Activated CD8-positive, alpha-beta T cell treated with anti-CD3 and anti-CD28 coated beads for 36 hours (primary cell): ENCODE measurements at regions not wholly inside any gene's neighbourhood (a gene's known extent, or its start where the extent isn't known, plus 50 kb on each side); places are given as distances from the start of the nearest gene placed in this dataset.

Experiments
- ATAC-seq: fragments of 200-7000 bp; cut with Tn5 transposase; one replicate; pipeline ENCODE4 v1.10.0; 2021; ENCODE audit warnings: mild to moderate bottlenecking, moderate library complexity
- CTCF ChIA-PET: fragments of 350-600 bp; sonication (Branson Sonifier 250); formaldehyde crosslinking; loops from one replicate; lab custom pipeline; 2021; ENCODE audit warnings: antibody characterized with exemption; lab: Charles Lee
- POLR2A ChIA-PET: fragments of 350-600 bp; sonication (Branson Sonifier 250); formaldehyde crosslinking; loops from one replicate; lab custom pipeline; 2021; ENCODE audit warnings: antibody characterized with exemption; lab: Charles Lee
- DNase-seq: peaks from one replicate; pipeline ENCODE4 v3.0.0-alpha.2; 2020
- H3K27ac Mint-ChIP-seq: one replicate; pipeline ENCODE4 v1.8.0; 2021; ENCODE audit warnings: mild to moderate bottlenecking, mixed read lengths
- H3K27me3 Mint-ChIP-seq: one replicate; pipeline ENCODE4 v1.8.0; 2021; ENCODE audit warnings: mixed read lengths
- H3K36me3 Mint-ChIP-seq: one replicate; pipeline ENCODE4 v1.8.0; 2021; ENCODE audit warnings: low read depth, mixed read lengths
- H3K4me1 Mint-ChIP-seq: one replicate; pipeline ENCODE4 v1.8.0; 2021; ENCODE audit warnings: low read depth, mixed read lengths
- H3K4me3 Mint-ChIP-seq: one replicate; pipeline ENCODE4 v1.8.0; 2021; ENCODE audit warnings: mild to moderate bottlenecking, moderate library complexity, mixed read lengths
- H3K9me3 Mint-ChIP-seq: one replicate; pipeline ENCODE4 v1.8.0; 2021; ENCODE audit warnings: mixed read lengths
- intact Hi-C: fragments of 100-400 bp; cut with micrococcal nuclease; formaldehyde crosslinking; loops from one replicate; pipeline ENCODE4 v1.10.0; 2022
- TF ChIP-seq, protein P1 (sequence below): fragments of 200-600 bp; IDR thresholded peaks from one replicate; pipeline ENCODE4 v1.8.0; 2022; ENCODE audit warnings: antibody characterized with exemption, mild to moderate bottlenecking

DNA sequence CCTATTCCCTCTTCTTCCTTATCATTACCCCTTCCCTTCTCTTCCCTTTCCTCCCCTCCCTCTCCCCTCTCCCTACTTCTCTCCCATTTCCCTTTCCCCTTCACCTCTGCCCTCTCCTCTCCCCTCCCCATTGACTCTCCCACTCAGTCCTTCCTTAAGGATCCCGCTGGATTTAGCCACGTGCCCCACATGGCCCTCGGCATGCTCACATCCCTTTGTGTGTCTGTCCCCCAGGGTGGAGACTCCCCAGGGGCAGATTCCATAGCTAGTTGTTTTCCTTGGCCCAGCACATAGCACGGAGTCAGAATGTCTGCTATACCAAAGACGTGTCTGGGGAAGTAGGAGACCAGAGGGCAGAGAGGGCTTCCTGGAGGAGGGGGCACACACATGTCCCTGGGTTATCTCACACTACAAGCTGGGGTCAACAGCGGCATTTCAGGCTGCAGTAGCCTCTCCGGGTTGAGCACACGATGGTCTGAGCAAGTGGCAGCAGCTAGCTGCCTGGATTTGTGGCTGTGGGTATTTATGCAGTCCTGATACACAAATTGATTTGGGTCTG lies 487.0 kb downstream of the TBC1D22A start:
- Mint-ChIP-seq H3K36me3 (no peaks in the 10 kb centered on the region), H3K27ac (no peak overlapping the region), H3K27me3 (peaks cover 11% of the 10 kb centered on the region), H3K4me3 (no peak overlapping the region), H3K9me3 (no peaks in the 10 kb centered on the region), H3K4me1 (no peaks in the 10 kb centered on the region)
- DNase-seq (no peak), ATAC-seq (no peak)
- intact Hi-C loops = no loop called here
- ChIA-PET CTCF (interaction anchor here (1.1 kb wide), 1 partner anchor 1033 kb away, joined by 3 read pairs; no protein-coding TSS in a partner anchor), POLR2A (interaction anchor here (0.7 kb wide), 1 partner anchor 271 kb away, joined by 5 read pairs; no protein-coding TSS in a partner anchor)
- TF ChIP-seq, protein P1, sequence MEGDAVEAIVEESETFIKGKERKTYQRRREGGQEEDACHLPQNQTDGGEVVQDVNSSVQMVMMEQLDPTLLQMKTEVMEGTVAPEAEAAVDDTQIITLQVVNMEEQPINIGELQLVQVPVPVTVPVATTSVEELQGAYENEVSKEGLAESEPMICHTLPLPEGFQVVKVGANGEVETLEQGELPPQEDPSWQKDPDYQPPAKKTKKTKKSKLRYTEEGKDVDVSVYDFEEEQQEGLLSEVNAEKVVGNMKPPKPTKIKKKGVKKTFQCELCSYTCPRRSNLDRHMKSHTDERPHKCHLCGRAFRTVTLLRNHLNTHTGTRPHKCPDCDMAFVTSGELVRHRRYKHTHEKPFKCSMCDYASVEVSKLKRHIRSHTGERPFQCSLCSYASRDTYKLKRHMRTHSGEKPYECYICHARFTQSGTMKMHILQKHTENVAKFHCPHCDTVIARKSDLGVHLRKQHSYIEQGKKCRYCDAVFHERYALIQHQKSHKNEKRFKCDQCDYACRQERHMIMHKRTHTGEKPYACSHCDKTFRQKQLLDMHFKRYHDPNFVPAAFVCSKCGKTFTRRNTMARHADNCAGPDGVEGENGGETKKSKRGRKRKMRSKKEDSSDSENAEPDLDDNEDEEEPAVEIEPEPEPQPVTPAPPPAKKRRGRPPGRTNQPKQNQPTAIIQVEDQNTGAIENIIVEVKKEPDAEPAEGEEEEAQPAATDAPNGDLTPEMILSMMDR = no peak

DNA sequence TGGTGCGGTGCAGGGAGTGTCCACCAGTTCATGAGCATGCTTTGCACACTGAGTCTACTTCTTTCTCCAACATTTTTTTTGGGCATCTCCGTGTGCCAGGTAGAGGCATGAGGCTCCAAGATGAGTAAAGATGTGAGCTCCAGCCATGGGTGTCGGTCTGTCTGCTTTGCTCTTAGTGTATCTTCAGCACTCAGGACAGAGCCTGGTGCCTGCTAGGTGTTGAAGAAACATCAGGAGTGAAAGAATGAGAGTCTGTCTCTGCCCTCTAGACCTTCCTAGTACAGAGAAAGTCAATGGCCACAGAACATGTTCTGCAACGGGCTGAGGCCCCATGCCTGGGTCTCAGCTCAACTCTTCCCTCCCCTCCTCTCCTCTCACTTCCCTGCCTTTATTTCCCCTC lies 486.5 kb downstream of the TBC1D22A start:
- Mint-ChIP-seq H3K27ac (no peak overlapping the region), H3K36me3 (no peaks in the 10 kb centered on the region), H3K27me3 (peaks cover 14% of the 10 kb centered on the region), H3K4me1 (no peaks in the 10 kb centered on the region), H3K4me3 (no peak overlapping the region), H3K9me3 (no peaks in the 10 kb centered on the region)
- no peak for ATAC-seq
- intact Hi-C loops = no loop called here
- TF ChIP-seq, protein P1 = no peak
- DNase-seq = no peak
- POLR2A ChIA-PET = no interaction called here
- CTCF ChIA-PET = no interaction called here

DNA sequence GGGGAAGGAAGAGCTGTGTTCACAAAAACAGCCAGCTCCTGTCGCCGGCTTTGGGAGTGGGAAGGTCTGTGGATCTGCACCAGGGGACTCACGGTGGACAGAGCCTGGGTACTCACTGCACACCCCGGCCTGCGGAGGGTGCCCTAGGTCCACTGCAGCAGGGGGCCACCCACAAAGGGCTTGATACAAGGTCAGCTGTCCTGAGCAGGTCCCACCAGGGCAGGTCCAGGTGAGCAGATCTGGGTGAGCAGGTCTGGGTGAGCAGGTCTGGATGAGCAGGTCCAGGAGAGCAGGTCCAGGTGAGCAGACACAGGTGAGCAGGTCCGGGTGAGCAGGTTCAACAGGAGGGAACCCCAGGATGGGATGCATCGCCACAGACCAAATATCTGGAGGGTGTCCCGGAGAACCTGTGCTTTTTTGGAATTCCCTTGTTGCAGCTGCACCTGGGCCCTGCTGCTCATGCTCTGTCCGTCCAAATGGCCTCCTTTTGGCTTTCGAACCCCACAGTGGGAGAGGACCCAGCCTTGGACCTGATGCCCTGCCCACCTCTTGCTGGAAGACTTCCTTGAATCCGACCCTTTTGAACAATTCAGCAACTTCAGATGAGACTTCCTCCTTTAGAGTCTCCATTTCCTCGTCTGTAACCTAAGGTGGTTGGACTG lies 485.3 kb downstream of the TBC1D22A start:
- H3K36me3 Mint-ChIP-seq = no peaks in the 10 kb centered on the region
- no peak for DNase-seq
- intact Hi-C loops = no loop called here
- TF ChIP-seq, protein P1 = no peak
- no peak for ATAC-seq
- H3K4me3 Mint-ChIP-seq = no peak overlapping the region
- CTCF ChIA-PET = no interaction called here
- H3K4me1 Mint-ChIP-seq = no peaks in the 10 kb centered on the region
- H3K9me3 Mint-ChIP-seq = no peaks in the 10 kb centered on the region
- POLR2A ChIA-PET = no interaction called here
- no peak overlapping the region for H3K27ac Mint-ChIP-seq
- H3K27me3 Mint-ChIP-seq = peaks cover 18% of the 10 kb centered on the region

DNA sequence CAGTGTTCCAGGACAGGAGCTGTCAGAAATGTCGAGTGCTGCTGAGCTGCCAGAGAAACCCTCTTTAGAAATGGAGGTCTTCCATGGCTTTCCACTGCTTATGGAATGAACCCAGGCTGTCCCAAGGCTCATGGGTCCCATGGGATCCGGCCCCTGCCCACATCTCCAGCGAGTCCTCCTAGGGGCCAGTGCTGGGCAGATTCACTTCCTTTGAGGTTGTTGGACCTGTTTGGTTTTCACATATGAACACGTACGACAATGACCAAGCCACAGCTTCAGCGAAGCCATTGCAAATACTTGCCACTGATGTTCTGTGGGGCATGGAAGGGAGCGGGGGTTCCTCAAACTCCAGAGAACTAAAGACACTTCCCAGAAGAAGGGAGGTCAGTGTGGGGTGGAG lies 483.3 kb downstream of the TBC1D22A start:
- no peak overlapping the region for H3K4me3 Mint-ChIP-seq
- peaks cover 19% of the 10 kb centered on the region for H3K27me3 Mint-ChIP-seq
- H3K27ac Mint-ChIP-seq = no peak overlapping the region
- ATAC-seq (no peak), DNase-seq (no peak)
- no peaks in the 10 kb centered on the region for H3K36me3 Mint-ChIP-seq
- no peaks in the 10 kb centered on the region for H3K4me1 Mint-ChIP-seq
- intact Hi-C loops = no loop called here
- POLR2A ChIA-PET = no interaction called here
- H3K9me3 Mint-ChIP-seq = no peaks in the 10 kb centered on the region
- TF ChIP-seq, protein P1 = no peak
- CTCF ChIA-PET = no interaction called here

DNA sequence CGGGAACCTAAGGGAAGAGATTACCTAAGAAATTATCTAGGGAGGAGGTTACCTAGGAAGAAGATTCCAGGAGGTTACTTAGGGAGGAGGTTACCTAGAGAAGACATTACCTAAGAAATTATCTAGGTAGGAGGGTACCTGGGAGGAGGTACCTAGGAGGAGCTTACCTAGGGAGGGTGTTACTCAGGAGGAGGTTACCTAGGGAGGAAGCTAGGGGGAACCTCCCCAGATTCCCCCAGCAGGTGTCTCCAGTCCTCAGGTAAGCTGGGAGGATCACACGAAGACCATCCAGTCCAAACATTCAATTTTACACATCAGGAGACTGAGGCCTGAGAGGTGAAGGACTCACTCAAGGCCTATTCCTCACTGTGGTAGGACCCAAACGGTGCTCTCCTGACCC lies 482.8 kb downstream of the TBC1D22A start:
- H3K36me3 Mint-ChIP-seq = no peaks in the 10 kb centered on the region
- no peaks in the 10 kb centered on the region for H3K9me3 Mint-ChIP-seq
- no peaks in the 10 kb centered on the region for H3K4me1 Mint-ChIP-seq
- no peak overlapping the region for H3K27ac Mint-ChIP-seq
- ChIA-PET CTCF (no interaction called here), POLR2A (no interaction called here)
- H3K27me3 Mint-ChIP-seq = peaks cover 19% of the 10 kb centered on the region
- TF ChIP-seq, protein P1 = no peak
- intact Hi-C loops = no loop called here
- no peak overlapping the region for H3K4me3 Mint-ChIP-seq
- DNase-seq = no peak
- no peak for ATAC-seq
